Erythroblast (primary cell): ENCODE measurements at regions not wholly inside any gene's neighbourhood (a gene's known extent, or its start where the extent isn't known, plus 50 kb on each side); places are given as distances from the start of the nearest gene placed in this dataset.

ENCODE experiments used
- GATA1 ChIP-seq: IDR thresholded peaks from 2 replicates; pipeline ENCODE4 v1.6.1; 2011; ENCODE audit warnings: low read depth, mild to moderate bottlenecking, control low read depth, low read length, moderate library complexity
- POLR2A ChIP-seq: IDR thresholded peaks from 2 replicates; pipeline ENCODE4 v1.6.1; 2011; ENCODE audit warnings: mild to moderate bottlenecking, low read length

DNA sequence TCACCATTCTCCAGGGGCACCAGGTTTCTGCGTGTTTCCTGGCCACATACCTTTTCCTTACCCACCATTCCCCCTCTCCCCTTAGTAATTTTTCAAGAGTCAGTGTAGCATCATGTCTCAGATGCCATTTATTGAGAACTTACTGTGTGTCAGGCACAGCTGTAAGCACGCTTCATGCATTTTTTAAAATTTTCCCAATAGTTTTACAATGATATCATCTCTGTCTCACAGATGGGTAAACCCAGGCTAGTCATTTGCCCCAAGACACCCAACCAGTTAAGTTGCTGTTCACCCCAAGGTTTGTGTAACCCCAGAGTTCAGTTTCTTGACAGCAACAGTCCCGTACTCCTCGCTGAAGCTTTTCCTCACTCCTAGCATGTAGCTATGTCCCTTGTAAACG, 56.4 kb upstream of the IRX3 start:
- TF ChIP-seq POLR2A (no peak), GATA1 (no peak)
